OCI-LY1 (cell line): ENCODE measurements at regions not wholly inside any gene's neighbourhood (a gene's known extent, or its start where the extent isn't known, plus 50 kb on each side); places are given as distances from the start of the nearest gene placed in this dataset.

ENCODE experiments used
- EZH2 ChIP-seq: fragments of 200-600 bp; sonication (generic), shearing (Covaris generic); IDR thresholded peaks from 2 replicates; pipeline ENCODE4 v1.8.0; 2017; ENCODE audit warnings: borderline replicate concordance, mixed run types, mild to moderate bottlenecking, antibody characterized with exemption, low read length, moderate library complexity, mixed read lengths
- TF ChIP-seq, protein P1 (sequence below): fragments of 200-600 bp; sonication (generic), shearing (Covaris generic); IDR thresholded peaks from 2 replicates; pipeline ENCODE4 v1.5.1; 2017; ENCODE audit warnings: mild to moderate bottlenecking, antibody characterized with exemption, low read length, moderate library complexity, mixed read lengths

DNA sequence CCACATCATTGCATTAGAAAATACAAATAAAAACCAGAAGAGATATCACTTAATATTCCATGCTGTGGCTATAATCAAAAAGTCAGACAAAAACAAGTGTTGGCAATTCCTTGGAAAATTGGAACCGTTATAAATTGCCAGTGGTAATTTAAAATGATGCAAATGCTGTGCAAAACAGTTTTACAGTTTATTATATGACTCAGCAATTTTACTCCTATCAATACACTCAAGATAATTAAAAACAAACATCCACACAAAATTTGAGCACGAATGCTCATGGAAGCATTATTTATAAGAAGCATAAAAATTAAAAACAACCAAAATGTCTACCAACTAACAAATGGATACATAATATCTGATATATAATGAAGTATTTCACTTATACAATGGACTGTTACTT, 728.8 kb downstream of the CBLN2 start:
- TF ChIP-seq, protein P1, sequence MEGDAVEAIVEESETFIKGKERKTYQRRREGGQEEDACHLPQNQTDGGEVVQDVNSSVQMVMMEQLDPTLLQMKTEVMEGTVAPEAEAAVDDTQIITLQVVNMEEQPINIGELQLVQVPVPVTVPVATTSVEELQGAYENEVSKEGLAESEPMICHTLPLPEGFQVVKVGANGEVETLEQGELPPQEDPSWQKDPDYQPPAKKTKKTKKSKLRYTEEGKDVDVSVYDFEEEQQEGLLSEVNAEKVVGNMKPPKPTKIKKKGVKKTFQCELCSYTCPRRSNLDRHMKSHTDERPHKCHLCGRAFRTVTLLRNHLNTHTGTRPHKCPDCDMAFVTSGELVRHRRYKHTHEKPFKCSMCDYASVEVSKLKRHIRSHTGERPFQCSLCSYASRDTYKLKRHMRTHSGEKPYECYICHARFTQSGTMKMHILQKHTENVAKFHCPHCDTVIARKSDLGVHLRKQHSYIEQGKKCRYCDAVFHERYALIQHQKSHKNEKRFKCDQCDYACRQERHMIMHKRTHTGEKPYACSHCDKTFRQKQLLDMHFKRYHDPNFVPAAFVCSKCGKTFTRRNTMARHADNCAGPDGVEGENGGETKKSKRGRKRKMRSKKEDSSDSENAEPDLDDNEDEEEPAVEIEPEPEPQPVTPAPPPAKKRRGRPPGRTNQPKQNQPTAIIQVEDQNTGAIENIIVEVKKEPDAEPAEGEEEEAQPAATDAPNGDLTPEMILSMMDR, result no peak
- no peak for TF ChIP-seq EZH2
